AML-193 (cell line): ENCODE measurements at regions not wholly inside any gene's neighbourhood (a gene's known extent, or its start where the extent isn't known, plus 50 kb on each side); places are given as distances from the start of the nearest gene placed in this dataset.
"Not testable (repeated sequence)": the region's sequence is repeated elsewhere in the genome, so short reads cannot be mapped to it uniquely, and the experiment has no call there.

Experiments used
- DNase-seq, 2 experiments: peaks; one replicate each; lab custom pipeline; 2025; lab: John Stamatoyannopoulos, UW

GRCh38 chr18:35875566-35875965 lies 96.9 kb upstream of the RMP24 start:
- no peak for DNase-seq

GRCh38 chr18:35876243-35876642 lies 96.2 kb upstream of the RMP24 start:
- no peak for DNase-seq

GRCh38 chr18:35880788-35881455 lies 91.6 kb upstream of the RMP24 start:
- no peak for DNase-seq

GRCh38 chr18:35888329-35888728 lies 84.2 kb upstream of the RMP24 start:
- DNase-seq, result no peak

GRCh38 chr18:35889677-35890076 lies 82.8 kb upstream of the RMP24 start:
- no peak for DNase-seq

GRCh38 chr18:35890323-35890722 lies 82.2 kb upstream of the RMP24 start:
- DNase-seq, result no peak

- no peak for DNase-seq
These were observed 80.4 kb upstream of the RMP24 start for GRCh38 chr18:35892118-35892517.

GRCh38 chr18:35897481-35897880 lies 75.0 kb upstream of the RMP24 start:
- DNase-seq, result not testable (repeated sequence)

GRCh38 chr18:35904389-35905037 lies 68.0 kb upstream of the RMP24 start:
- DNase-seq, result no peak

- no peak for DNase-seq
These were observed 67.0 kb upstream of the RMP24 start for GRCh38 chr18:35905436-35905835.

- DNase-seq, result not testable (repeated sequence)
These were observed 66.2 kb upstream of the RMP24 start for GRCh38 chr18:35906291-35906690.

GRCh38 chr18:35910327-35910726 lies 62.2 kb upstream of the RMP24 start:
- no peak for DNase-seq

GRCh38 chr18:35912332-35912731 lies 60.1 kb upstream of the RMP24 start:
- DNase-seq, result peak; percentile 10 to 30

- no peak for DNase-seq
These were observed 57.4 kb upstream of the RMP24 start for GRCh38 chr18:35915056-35915455.

GRCh38 chr18:35917043-35917442 lies 55.4 kb upstream of the RMP24 start:
- DNase-seq, result no peak

GRCh38 chr18:35918564-35918963 lies 53.9 kb upstream of the RMP24 start:
- no peak for DNase-seq

- no peak for DNase-seq
These were observed 53.3 kb upstream of the RMP24 start for GRCh38 chr18:35919179-35919578.

- DNase-seq, result no peak
These were observed 51.9 kb upstream of the RMP24 start for GRCh38 chr18:35920623-35921022.
